22Rv1 (cell line): ENCODE measurements at regions not wholly inside any gene's neighbourhood (a gene's known extent, or its start where the extent isn't known, plus 50 kb on each side); places are given as distances from the start of the nearest gene placed in this dataset.

Source experiments
- H3K27ac ChIP-seq: fragments of 450-650 bp; 2 replicates; pipeline ENCODE4 v1.5.1; 2017
- ZFX ChIP-seq: fragments of 450-650 bp; IDR thresholded peaks from 2 replicates; pipeline ENCODE4 v1.6.1; 2017; ENCODE audit warnings: antibody characterized with exemption, borderline replicate concordance
- TF ChIP-seq, protein P1 (sequence below): fragments of 450-650 bp; IDR thresholded peaks from 2 replicates; pipeline ENCODE4 v1.5.1; 2017; ENCODE audit warnings: mild to moderate bottlenecking

DNA sequence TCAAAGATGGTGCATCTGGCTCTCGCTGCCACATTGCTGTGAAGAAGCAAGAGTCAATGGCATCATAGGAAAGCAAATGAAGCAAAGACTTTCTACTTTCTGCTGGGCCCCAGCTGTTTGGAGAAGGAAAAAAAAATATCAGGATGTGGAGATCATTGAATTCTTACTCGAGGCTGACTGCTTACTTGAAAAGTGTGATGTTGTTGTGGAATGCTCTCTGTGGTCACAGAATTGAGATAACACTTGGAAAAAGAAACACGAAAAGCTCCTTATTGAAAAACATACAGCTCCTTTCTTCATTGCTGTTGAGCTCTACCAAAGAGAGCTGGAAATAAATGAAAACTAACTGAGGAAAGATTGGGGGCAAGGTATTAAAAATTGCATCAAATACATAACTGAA is 157.4 kb upstream of the TBX20 start:
- TF ChIP-seq, protein P1, sequence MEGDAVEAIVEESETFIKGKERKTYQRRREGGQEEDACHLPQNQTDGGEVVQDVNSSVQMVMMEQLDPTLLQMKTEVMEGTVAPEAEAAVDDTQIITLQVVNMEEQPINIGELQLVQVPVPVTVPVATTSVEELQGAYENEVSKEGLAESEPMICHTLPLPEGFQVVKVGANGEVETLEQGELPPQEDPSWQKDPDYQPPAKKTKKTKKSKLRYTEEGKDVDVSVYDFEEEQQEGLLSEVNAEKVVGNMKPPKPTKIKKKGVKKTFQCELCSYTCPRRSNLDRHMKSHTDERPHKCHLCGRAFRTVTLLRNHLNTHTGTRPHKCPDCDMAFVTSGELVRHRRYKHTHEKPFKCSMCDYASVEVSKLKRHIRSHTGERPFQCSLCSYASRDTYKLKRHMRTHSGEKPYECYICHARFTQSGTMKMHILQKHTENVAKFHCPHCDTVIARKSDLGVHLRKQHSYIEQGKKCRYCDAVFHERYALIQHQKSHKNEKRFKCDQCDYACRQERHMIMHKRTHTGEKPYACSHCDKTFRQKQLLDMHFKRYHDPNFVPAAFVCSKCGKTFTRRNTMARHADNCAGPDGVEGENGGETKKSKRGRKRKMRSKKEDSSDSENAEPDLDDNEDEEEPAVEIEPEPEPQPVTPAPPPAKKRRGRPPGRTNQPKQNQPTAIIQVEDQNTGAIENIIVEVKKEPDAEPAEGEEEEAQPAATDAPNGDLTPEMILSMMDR, result no peak
- no peak for TF ChIP-seq ZFX
- H3K27ac ChIP-seq, result no peak overlapping the region

DNA sequence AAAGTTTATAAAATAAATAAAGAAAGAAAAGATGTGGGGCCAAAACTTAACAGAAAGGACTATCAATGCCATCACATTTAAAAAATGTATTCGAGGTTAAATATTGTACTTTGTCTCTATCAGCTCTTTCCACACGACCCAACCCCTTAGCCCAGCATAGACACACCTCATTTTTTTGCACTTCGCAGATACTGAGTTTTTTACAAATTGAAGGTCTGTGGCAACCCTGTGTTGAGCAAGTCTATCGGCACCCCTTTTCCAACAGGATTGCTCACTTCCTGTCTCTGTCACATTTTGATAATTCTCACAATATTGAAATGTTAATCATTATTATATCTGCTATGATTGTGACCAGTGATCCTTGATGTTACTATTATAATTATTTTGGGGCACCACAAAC is 151.6 kb upstream of the TBX20 start:
- TF ChIP-seq ZFX, result no peak
- TF ChIP-seq, protein P1, result no peak
- H3K27ac ChIP-seq, result no peak overlapping the region

DNA sequence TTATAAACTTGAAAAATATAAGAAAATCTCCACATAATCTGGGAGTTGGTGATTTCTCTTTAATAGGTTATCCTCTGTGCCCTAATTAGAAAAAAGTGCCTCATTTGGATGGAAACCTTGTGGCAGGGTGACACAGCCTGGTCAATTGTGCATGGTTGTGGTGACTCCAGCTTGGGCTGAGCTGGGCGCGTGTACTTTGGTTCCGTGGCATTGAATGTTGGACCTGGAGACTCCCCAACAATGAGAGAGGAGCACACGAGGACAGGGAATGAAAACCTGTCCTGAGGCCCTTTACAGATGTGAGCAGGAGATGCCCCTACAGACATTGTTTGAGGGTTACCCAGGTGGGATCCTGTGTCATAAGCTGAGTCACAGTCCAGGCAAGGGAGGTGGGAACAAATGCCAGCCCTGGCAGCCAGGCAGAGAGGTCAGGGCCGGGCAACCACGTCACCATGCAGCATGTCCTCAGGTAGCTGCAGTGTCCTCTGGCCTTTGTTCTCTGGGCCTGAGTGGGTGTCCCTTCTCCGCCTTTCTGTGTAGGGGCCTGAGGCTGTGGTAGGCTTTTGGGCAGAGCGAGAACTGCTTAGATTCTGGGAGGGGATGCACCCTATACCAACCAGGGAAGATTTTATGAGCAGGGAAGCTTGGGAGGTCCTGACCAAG is 147.4 kb upstream of the TBX20 start:
- no peak overlapping the region for H3K27ac ChIP-seq
- TF ChIP-seq ZFX, result no peak
- TF ChIP-seq, protein P1, result no peak

DNA sequence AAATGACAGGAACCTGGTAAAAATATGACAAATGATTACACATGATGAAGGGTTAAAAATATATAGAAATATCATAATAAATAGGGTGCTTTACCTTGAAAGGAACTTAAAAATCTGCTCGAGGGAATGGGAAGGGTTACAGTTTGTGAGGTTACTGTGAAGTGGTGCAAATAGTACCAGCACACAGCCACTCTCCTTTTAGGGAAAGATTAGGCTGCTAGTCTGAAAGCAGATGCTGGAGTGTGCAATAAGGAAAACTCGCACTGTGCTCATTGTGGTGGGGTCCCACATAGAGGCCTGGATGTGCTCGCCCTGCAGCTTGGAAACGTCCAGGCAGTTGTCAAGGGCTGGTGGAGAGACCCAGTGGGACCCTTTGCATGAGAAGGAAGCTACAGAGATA is 145.9 kb upstream of the TBX20 start:
- TF ChIP-seq, protein P1, result no peak
- no peak for TF ChIP-seq ZFX
- H3K27ac ChIP-seq, result no peak overlapping the region

DNA sequence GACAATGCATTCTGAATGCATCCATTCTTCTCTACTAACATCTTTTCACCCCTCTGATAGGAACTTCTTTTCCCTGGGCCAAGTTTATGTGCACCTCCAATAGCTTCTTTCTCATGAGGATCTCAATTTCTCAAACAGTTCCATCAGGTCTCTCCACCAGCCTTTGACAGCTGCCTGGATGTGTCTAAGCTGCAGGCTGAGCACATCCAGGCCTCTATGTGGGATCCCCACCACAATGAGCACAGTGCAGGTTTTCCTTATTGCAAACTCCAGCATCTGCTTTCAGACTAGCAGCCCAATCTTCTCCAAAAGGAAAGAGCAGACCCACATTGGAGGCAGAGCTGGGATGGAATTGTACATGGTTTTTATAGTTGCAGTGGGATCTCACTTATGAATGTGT is 145.3 kb upstream of the TBX20 start:
- no peak for TF ChIP-seq ZFX
- TF ChIP-seq, protein P1, result no peak
- H3K27ac ChIP-seq, result no peak overlapping the region

DNA sequence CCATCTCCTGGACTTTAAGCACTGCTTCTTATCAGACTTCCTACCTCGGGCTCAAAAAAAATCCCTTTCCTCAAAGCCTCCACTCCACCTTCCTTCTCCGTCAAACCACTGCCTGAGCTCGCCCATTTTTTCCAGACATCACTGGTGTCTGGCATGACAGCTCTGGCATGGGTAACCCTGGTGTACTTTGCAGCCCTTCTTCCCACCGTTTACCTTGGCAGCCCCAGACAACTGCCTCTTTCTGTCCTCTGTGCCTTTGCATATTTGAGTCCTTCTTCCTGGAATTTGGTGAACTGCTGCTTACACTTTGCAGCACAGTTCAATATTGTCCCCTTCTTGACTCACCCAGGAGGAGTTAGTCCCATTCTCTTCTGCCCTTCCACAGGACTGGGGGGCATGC is 144.6 kb upstream of the TBX20 start:
- TF ChIP-seq, protein P1, result no peak
- TF ChIP-seq ZFX, result no peak
- no peak overlapping the region for H3K27ac ChIP-seq

DNA sequence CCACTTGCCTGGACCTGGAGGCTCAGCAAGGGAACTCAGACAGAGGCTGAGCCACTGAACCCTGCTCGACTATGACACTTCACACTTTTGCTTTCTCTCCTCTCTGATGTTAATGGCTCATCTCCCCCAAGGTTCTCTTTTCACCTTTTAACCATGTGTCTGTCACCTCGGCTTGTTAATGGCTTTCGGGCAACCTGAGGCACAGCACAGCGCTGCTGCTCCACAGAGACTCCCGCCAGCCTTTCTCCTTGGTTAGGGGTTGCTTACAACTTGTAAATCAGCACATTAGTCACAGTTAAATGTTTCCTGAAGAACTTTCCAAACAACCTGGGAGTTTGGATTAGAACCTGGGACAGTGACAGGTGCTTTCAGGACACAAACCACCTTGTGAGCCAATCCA is 136.2 kb upstream of the TBX20 start:
- TF ChIP-seq, protein P1, result no peak
- no peak overlapping the region for H3K27ac ChIP-seq
